HepG2 (cell line): ENCODE measurements at regions not wholly inside any gene's neighbourhood (a gene's known extent, or its start where the extent isn't known, plus 50 kb on each side); places are given as distances from the start of the nearest gene placed in this dataset.

Source experiments
- ATAC-seq: fragments of 200-7000 bp; cut with Tn5 transposase; 3 replicates; pipeline ENCODE4 v1.9.1; 2020; ENCODE audit warnings: mild to moderate bottlenecking, moderate library complexity
- BruUV-seq: library from RNA; stranded (reverse); fragments of 400-500 nt; replicated peaks from 2 replicates; lab custom pipeline; 2021; lab: Mats Ljungman, UMichigan
- CTCF ChIA-PET: fragments of 300-600 bp; formaldehyde crosslinking; extraction: SDS; loops from one replicate; lab custom pipeline; 2021; ENCODE audit warnings: low total read pairs, inconsistent platforms, low intra/inter-chr PET ratio; lab: Yijun Ruan, JAX
- POLR2A ChIA-PET: fragments of 350-600 bp; sonication (Branson Sonifier 250); formaldehyde crosslinking; loops from one replicate; lab custom pipeline; 2020; ENCODE audit warnings: antibody characterized with exemption, inconsistent platforms; lab: Yijun Ruan, JAX
- DNase-seq: peaks from one replicate; pipeline ENCODE4 v3.0.0-alpha.2; 2015; ENCODE audit warnings: low spot score
- FAIRE-seq: peaks from 3 replicates; lab custom pipeline; 2011; peaks lifted over from hg19 to GRCh38; lab: Jason Lieb, UNC
- H2AFZ ChIP-seq: one replicate; pipeline ENCODE4 v1.6.1; 2011; ENCODE audit warnings: low read length, inconsistent platforms
- H3K27ac ChIP-seq: fragments of 300-600 bp; 3 replicates; pipeline ENCODE4 v1.8.0; 2011; ENCODE audit warnings: mixed run types, mild to moderate bottlenecking, mixed read lengths, low read length, inconsistent platforms; ENCODE audit not compliant: insufficient read depth; ENCODE audit errors: extremely low read length
- H3K27me3 ChIP-seq, 2 experiments: fragments of 200-600 bp in 1 of 2; 2 replicates in 1 of 2; 3 replicates in 1 of 2; pipeline versions ENCODE4 v1.6.0 to v1.8.0; 2011; ENCODE audit warnings: low read length in 2 of 2, mild to moderate bottlenecking in 2 of 2, moderate library complexity in 2 of 2, inconsistent platforms in 1 of 2; ENCODE audit not compliant: insufficient read depth in 2 of 2, control insufficient read depth in 1 of 2
- H3K36me3 ChIP-seq, 2 experiments: fragments of 200-600 bp in 1 of 2; replicated peaks in 1 of 2; 2 replicates in 1 of 2; 3 replicates in 1 of 2; pipeline versions ENCODE4 v1.5.1 to v1.8.0; 2011; ENCODE audit warnings: low read length in 2 of 2, inconsistent platforms in 1 of 2; ENCODE audit not compliant: insufficient read depth in 2 of 2, control insufficient read depth in 1 of 2
- H3K4me1 ChIP-seq: 2 replicates; pipeline ENCODE4 v1.5.1; 2012; ENCODE audit warnings: low read length, inconsistent platforms; ENCODE audit not compliant: insufficient read depth
- H3K4me2 ChIP-seq: 2 replicates; pipeline ENCODE4 v1.6.0; 2011; ENCODE audit warnings: low read depth, low read length, inconsistent platforms
- H3K4me3 ChIP-seq, 3 experiments: fragments of 200-600 bp in 1 of 3; sonication (generic), shearing (Covaris generic) in 1 of 3; replicated peaks in 1 of 3; 2 replicates each; pipeline ENCODE4 v1.5.1; 2011 to 2016; ENCODE audit warnings: low read length in 3 of 3, inconsistent platforms in 2 of 3, low read depth in 2 of 3, mild to moderate bottlenecking in 2 of 3, control low read depth in 1 of 3, mixed read lengths in 1 of 3; ENCODE audit not compliant: insufficient read depth in 1 of 3
- H3K79me2 ChIP-seq: one replicate; pipeline ENCODE4 v1.6.1; 2011; ENCODE audit warnings: low read length, inconsistent platforms; ENCODE audit not compliant: insufficient read depth
- H3K9ac ChIP-seq: 2 replicates; pipeline ENCODE4 v1.6.0; 2011; ENCODE audit warnings: mild to moderate bottlenecking, low read depth, low read length, inconsistent platforms; ENCODE audit not compliant: insufficient read depth
- H3K9me3 ChIP-seq: 2 replicates; pipeline ENCODE4 v1.5.1; 2012; ENCODE audit warnings: mild to moderate bottlenecking, low read length
- H4K20me1 ChIP-seq: 2 replicates; pipeline ENCODE4 v1.6.0; 2011; ENCODE audit warnings: inconsistent platforms, mild to moderate bottlenecking, low read length, moderate library complexity; ENCODE audit not compliant: insufficient read depth
- BCL3 ChIP-seq: sonication (generic); formaldehyde crosslinking; IDR thresholded peaks from 2 replicates; pipeline ENCODE4 v1.5.1; 2020; ENCODE audit warnings: mild to moderate bottlenecking, missing genetic modification reagents, moderate library complexity
- CTCF ChIP-seq: sonication (generic); formaldehyde crosslinking; IDR thresholded peaks from 2 replicates; pipeline ENCODE4 v1.5.0; 2020; ENCODE audit warnings: mild to moderate bottlenecking, missing genetic modification reagents, moderate library complexity
- HES4 ChIP-seq: sonication (generic); formaldehyde crosslinking; IDR thresholded peaks from 2 replicates; pipeline ENCODE4 v1.9.0; 2021; ENCODE audit warnings: mild to moderate bottlenecking, missing genetic modification reagents, borderline replicate concordance
- HMGA1 ChIP-seq: sonication (generic); formaldehyde crosslinking; conservative IDR thresholded peaks from 2 replicates; pipeline ENCODE4 v1.4.0; 2020; ENCODE audit warnings: missing genetic modification reagents
- KMT2B ChIP-seq: IDR thresholded peaks from 2 replicates; pipeline ENCODE4 v1.6.1; 2016; ENCODE audit warnings: missing genetic modification reagents, missing compliant biosample characterization
- MIER3 ChIP-seq: IDR thresholded peaks from 2 replicates; pipeline ENCODE4 v1.6.1; 2016; ENCODE audit warnings: missing compliant biosample characterization, borderline replicate concordance
- NFIC ChIP-seq: IDR thresholded peaks from 2 replicates; pipeline ENCODE4 v1.6.1; 2012; ENCODE audit warnings: mild to moderate bottlenecking, low read length, inconsistent platforms
- NFKB2 ChIP-seq: sonication (generic); formaldehyde crosslinking; IDR thresholded peaks from 2 replicates; pipeline ENCODE4 v1.4.0; 2020; ENCODE audit warnings: missing genetic modification reagents, borderline replicate concordance
- NR1H2 ChIP-seq: sonication (generic); formaldehyde crosslinking; IDR thresholded peaks from 2 replicates; pipeline ENCODE4 v1.8.1; 2022; ENCODE audit warnings: low read depth, missing genetic modification reagents, borderline replicate concordance
- REXO4 ChIP-seq: sonication (generic); formaldehyde crosslinking; IDR thresholded peaks from 2 replicates; pipeline ENCODE4 v1.8.0; 2022; ENCODE audit warnings: missing genetic modification reagents, mild to moderate bottlenecking, borderline replicate concordance
- TAF15 ChIP-seq: fragments of 200-400 bp; formaldehyde crosslinking; IDR thresholded peaks from one replicate; pipeline ENCODE4 v1.6.1; 2018; ENCODE audit warnings: mild to moderate bottlenecking, low read depth, low read length; ENCODE audit not compliant: poor library complexity, severe bottlenecking
- ZFP41 ChIP-seq: sonication (generic); formaldehyde crosslinking; IDR thresholded peaks from 2 replicates; pipeline ENCODE4 v1.4.0; 2020; ENCODE audit warnings: mild to moderate bottlenecking, missing genetic modification reagents, borderline replicate concordance
- ZNF776 ChIP-seq: sonication (generic); formaldehyde crosslinking; IDR thresholded peaks from 2 replicates; pipeline ENCODE4 v1.4.0; 2020; ENCODE audit warnings: mild to moderate bottlenecking, missing genetic modification reagents
- WGBS: methylation state at CpG from one replicate; pipeline ENCODE4 v1.1.6; 2017; ENCODE audit warnings: low lambda C conversion rate; 5-methylcytosine and 5-hydroxymethylcytosine counted together
- in situ Hi-C: cut with HindIII; loops from 2 replicates; pipeline ENCODE4 v1.10.0; 2017; ENCODE audit warnings: low pct_unique_long_range_greater_than_20kb; ENCODE audit not compliant: extremely low pct_ligation_motif_present
- intact Hi-C: fragments of 100-400 bp; cut with micrococcal nuclease; formaldehyde crosslinking; loops from one replicate; pipeline ENCODE4 v1.10.0; 2022; ENCODE audit not compliant: unreplicated experiment

DNA sequence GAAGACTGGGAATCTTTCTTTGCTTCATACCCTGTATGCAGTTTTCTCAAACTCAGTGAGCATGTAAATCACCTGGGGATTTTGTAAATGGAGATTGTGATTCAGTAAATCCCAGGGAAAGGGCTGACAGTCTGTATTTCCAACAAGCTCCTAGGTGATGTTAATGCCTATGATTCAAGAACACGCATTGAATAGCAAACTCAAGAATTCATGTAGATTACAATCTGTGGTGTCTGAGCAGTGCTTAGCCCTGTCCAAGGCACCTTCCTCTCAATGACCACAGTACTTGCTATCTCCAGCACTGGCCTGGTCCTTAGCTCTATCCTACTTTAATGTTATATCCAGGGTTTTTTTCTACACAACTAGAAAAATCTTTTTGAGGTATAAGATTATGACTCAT is 721.4 kb upstream of the MEF2C start:
- TF ChIP-seq HES4 (CRISPR knock-in tag), result no peak
- TF ChIP-seq KMT2B, result no peak
- TF ChIP-seq TAF15, result no peak
- CTCF ChIA-PET, result no interaction called here
- BruUV-seq, result no TSS peak
- H2AFZ ChIP-seq, result no peak overlapping the region
- ATAC-seq (no peak), DNase-seq (no peak), FAIRE-seq (no peak)
- intact Hi-C loops (no loop called here), in situ Hi-C loops (no loop called here)
- H4K20me1 ChIP-seq, result no peaks in the 10 kb centered on the region
- H3K4me1 ChIP-seq, result no peaks in the 10 kb centered on the region
- no peak overlapping the region for H3K9ac ChIP-seq
- H3K4me2 ChIP-seq, result no peak overlapping the region
- H3K36me3 ChIP-seq, result no peaks in the 10 kb centered on the region
- no peak overlapping the region for H3K27ac ChIP-seq
- H3K4me3 ChIP-seq, result no peak overlapping the region
- H3K79me2 ChIP-seq, result no peaks in the 10 kb centered on the region
- H3K27me3 ChIP-seq, result no peaks in the 10 kb centered on the region
- WGBS, result 0% methylated on average over 1 of the region's 1 CpG
- H3K9me3 ChIP-seq, result no peaks in the 10 kb centered on the region; the same call in 1 of the 2 replicates
- POLR2A ChIA-PET, result no interaction called here

- FAIRE-seq, result no peak
- CTCF ChIA-PET, result no interaction called here
- Histone ChIP-seq H4K20me1 (no peaks in the 10 kb centered on the region), H3K36me3 (no peaks in the 10 kb centered on the region), H3K9ac (no peak overlapping the region), H3K4me2 (no peak overlapping the region), H3K9me3 (no peaks in the 10 kb centered on the region; the same call in 1 of the 2 replicates), H2AFZ (no peak overlapping the region), H3K27ac (no peak overlapping the region), H3K27me3 (no peaks in the 10 kb centered on the region), H3K4me1 (no peaks in the 10 kb centered on the region), H3K79me2 (no peaks in the 10 kb centered on the region), H3K4me3 (no peak overlapping the region)
- POLR2A ChIA-PET, result no interaction called here
- BruUV-seq, result no TSS peak
- 58% methylated on average over 12 of the region's 12 CpGs for WGBS
- intact Hi-C loops (no loop called here), in situ Hi-C loops (no loop called here)
- no peak for ATAC-seq
- no peak for DNase-seq
- TF ChIP-seq NR1H2 (CRISPR knock-in tag), result no peak
- no peak for TF ChIP-seq MIER3
- no peak for TF ChIP-seq NFKB2 (CRISPR knock-in tag)
- TF ChIP-seq HMGA1 (CRISPR knock-in tag), result no peak
- no peak for TF ChIP-seq REXO4
- TF ChIP-seq ZFP41 (CRISPR knock-in tag), result no peak
- no peak for TF ChIP-seq BCL3 (CRISPR knock-in tag)
- no peak for TF ChIP-seq CTCF
- TF ChIP-seq NFIC, result no peak
- no peak for TF ChIP-seq ZNF776 (CRISPR knock-in tag)
Observed at GRCh38 chr5:89601880-89602279, 718.9 kb upstream of the MEF2C start.
